ENCODE measurements at regions not wholly inside any gene's neighbourhood (a gene's known extent, or its start where the extent isn't known, plus 50 kb on each side); places are given as distances from the start of the nearest gene placed in this dataset.

- TF ChIP-seq CTCF (IDR thresholded peaks at IDR 0.05) = no peak
- no peak for TF ChIP-seq POLR2A (IDR thresholded peaks at IDR 0.05)
Observed at GRCh38 chr14:89498878-89499277, 81.8 kb upstream of the FOXN3 start.
